ENCODE measurements at regions not wholly inside any gene's neighbourhood (a gene's known extent, or its start where the extent isn't known, plus 50 kb on each side); places are given as distances from the start of the nearest gene placed in this dataset.

DNA sequence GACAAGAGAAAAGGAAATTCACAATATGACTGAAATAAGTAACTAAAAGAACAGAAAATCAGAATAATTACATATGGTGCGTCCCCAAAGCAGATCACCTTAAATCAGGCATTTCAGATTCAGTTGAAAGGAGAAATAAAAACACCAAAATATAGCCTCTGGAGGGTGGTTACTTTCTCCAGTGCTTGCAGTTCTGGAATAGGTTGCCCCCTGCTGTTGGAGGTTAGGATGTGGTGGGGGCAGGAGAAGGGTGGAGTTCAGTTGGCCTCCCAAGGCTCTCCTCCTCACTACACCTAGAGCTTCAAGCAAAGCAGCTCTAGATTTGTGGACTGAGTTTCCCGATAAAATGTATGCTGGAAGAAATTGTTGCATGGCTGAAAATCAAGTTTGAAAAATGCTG lies 338.2 kb upstream of the TLE4 start:
- Histone ChIP-seq H3K4me1 (no peaks in the 10 kb centered on the region), H3K27me3 (no peaks in the 10 kb centered on the region), H3K4me3 (no peak overlapping the region), H3K36me3 (no peaks in the 10 kb centered on the region), H3K27ac (no peak overlapping the region), H3K9me3 (no peaks in the 10 kb centered on the region)
- no peak for DNase-seq
- intact Hi-C loops (cut with DNase I; ENCODE audit: low total_unique reads), result no loop called here
- in situ Hi-C loops (cut with MboI; ENCODE audit: low pct_ligation_motif_present in 1 of 4, low pct_unique_long_range_greater_than_20kb in 1 of 4, low sequenced_read_pairs in 3 of 4), result no loop called here
- no peak for TF ChIP-seq POLR2AphosphoS5 (IDR thresholded peaks at IDR 0.05)
- TF ChIP-seq, protein P1, sequence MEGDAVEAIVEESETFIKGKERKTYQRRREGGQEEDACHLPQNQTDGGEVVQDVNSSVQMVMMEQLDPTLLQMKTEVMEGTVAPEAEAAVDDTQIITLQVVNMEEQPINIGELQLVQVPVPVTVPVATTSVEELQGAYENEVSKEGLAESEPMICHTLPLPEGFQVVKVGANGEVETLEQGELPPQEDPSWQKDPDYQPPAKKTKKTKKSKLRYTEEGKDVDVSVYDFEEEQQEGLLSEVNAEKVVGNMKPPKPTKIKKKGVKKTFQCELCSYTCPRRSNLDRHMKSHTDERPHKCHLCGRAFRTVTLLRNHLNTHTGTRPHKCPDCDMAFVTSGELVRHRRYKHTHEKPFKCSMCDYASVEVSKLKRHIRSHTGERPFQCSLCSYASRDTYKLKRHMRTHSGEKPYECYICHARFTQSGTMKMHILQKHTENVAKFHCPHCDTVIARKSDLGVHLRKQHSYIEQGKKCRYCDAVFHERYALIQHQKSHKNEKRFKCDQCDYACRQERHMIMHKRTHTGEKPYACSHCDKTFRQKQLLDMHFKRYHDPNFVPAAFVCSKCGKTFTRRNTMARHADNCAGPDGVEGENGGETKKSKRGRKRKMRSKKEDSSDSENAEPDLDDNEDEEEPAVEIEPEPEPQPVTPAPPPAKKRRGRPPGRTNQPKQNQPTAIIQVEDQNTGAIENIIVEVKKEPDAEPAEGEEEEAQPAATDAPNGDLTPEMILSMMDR (IDR thresholded peaks at IDR 0.05), result peak in 1 of 5 experiments; percentile 9
- TF ChIP-seq EP300 (IDR thresholded peaks at IDR 0.05; ENCODE audit: low read depth), result no peak
- no peak for TF ChIP-seq POLR2A (IDR thresholded peaks at IDR 0.05)
- WGBS, 2 donors (ENCODE audit: low coverage in 1 of 2), result 87 to 94% methylated on average over 2 of the region's 2 CpGs

DNA sequence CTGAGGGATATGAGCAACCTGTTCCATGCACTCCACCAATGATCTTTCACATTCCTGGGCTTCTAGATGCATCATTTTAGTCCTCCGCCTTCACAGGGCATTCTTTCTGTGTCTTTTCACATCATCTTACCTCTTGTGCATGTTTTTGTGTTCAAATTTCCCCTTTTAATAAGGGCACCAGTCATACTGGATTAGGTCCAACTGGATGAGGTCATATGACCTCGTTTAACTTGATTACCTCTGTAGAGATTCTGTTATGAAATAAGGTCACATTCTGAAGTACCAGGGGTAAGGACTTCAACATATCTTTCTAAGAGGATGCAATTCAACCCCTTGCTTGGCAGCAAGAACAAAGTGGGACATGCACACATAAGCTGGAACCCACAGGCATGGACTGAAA lies 335.3 kb upstream of the TLE4 start:
- no peak for DNase-seq
- intact Hi-C loops (cut with DNase I; ENCODE audit: low total_unique reads), result no loop called here
- Histone ChIP-seq H3K4me3 (no peak overlapping the region), H3K36me3 (no peaks in the 10 kb centered on the region), H3K27me3 (no peaks in the 10 kb centered on the region), H3K27ac (no peak overlapping the region), H3K9me3 (no peaks in the 10 kb centered on the region), H3K4me1 (no peaks in the 10 kb centered on the region)
- in situ Hi-C loops (cut with MboI; ENCODE audit: low pct_ligation_motif_present in 1 of 4, low pct_unique_long_range_greater_than_20kb in 1 of 4, low sequenced_read_pairs in 3 of 4), result no loop called here
- TF ChIP-seq POLR2AphosphoS5 (IDR thresholded peaks at IDR 0.05) (no peak), EP300 (IDR thresholded peaks at IDR 0.05; ENCODE audit: low read depth) (no peak), POLR2A (IDR thresholded peaks at IDR 0.05) (no peak)
- TF ChIP-seq, protein P1 (IDR thresholded peaks at IDR 0.05), result no peak
- WGBS, 2 donors (ENCODE audit: low coverage in 1 of 2), result 43 to 45% methylated on average over 2 of the region's 2 CpGs

DNA sequence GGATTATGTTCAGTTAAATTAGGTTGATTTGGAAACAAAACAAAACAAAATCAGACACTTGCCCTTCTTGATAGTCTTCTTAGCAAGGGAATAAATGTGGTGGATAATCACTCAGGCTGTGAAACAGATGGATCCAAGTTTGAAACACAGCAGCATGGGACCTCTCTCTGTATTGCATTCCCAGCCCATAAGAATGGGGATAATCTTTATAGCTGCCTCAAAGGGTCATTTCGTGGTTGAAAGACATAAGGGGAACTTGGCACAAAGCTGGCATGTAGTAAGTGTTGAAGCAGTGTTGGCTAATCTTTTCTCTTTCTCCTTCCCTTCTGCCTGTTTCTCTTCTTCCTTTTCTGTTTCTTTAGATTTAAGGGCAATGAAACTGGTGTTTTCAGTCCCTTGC lies 333.9 kb upstream of the TLE4 start:
- Histone ChIP-seq H3K9me3 (no peaks in the 10 kb centered on the region), H3K36me3 (no peaks in the 10 kb centered on the region), H3K27ac (no peak overlapping the region), H3K27me3 (no peaks in the 10 kb centered on the region), H3K4me1 (no peaks in the 10 kb centered on the region), H3K4me3 (no peak overlapping the region)
- intact Hi-C loops (cut with DNase I; ENCODE audit: low total_unique reads) (no loop called here), in situ Hi-C loops (cut with MboI; ENCODE audit: low pct_ligation_motif_present in 1 of 4, low pct_unique_long_range_greater_than_20kb in 1 of 4, low sequenced_read_pairs in 3 of 4) (no loop called here)
- TF ChIP-seq POLR2AphosphoS5 (IDR thresholded peaks at IDR 0.05), result no peak
- TF ChIP-seq, protein P1 (IDR thresholded peaks at IDR 0.05), result no peak
- TF ChIP-seq POLR2A (IDR thresholded peaks at IDR 0.05), result no peak
- no peak for TF ChIP-seq EP300 (IDR thresholded peaks at IDR 0.05; ENCODE audit: low read depth)
- 48 to 50% methylated on average over 1 of the region's 1 CpG for WGBS, 2 donors (ENCODE audit: low coverage in 1 of 2)
- DNase-seq, result no peak

DNA sequence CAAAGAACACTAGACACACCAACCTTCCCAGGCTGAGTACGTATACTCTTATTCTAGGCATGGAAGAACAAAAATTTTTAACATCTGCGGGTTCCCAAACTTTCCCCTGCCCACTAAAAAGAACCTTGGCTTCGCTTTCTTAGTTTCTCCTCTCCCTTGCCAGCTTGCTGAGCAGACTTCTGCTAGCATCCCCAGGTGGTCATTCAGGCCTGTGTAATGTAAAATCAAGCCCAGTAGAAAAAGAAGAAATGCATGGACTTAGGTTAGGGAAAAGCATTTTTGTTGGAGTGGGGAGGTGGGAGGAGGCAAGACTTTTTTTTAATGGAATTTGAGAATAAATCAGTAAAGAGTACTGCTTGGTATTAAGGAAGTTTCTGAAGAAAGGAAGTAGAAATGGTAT lies 331.0 kb upstream of the TLE4 start:
- in situ Hi-C loops (cut with MboI; ENCODE audit: low pct_ligation_motif_present in 1 of 4, low pct_unique_long_range_greater_than_20kb in 1 of 4, low sequenced_read_pairs in 3 of 4) (no loop called here), intact Hi-C loops (cut with DNase I; ENCODE audit: low total_unique reads) (no loop called here)
- TF ChIP-seq POLR2A (IDR thresholded peaks at IDR 0.05) (no peak), EP300 (IDR thresholded peaks at IDR 0.05; ENCODE audit: low read depth) (no peak)
- TF ChIP-seq, protein P1 (IDR thresholded peaks at IDR 0.05), result no peak
- Histone ChIP-seq H3K36me3 (no peaks in the 10 kb centered on the region), H3K27ac (no peak overlapping the region), H3K9me3 (no peaks in the 10 kb centered on the region), H3K27me3 (no peaks in the 10 kb centered on the region), H3K4me1 (no peaks in the 10 kb centered on the region), H3K4me3 (no peak overlapping the region)
- 87 to 90% methylated on average over 3 of the region's 3 CpGs for WGBS, 2 donors (ENCODE audit: low coverage in 1 of 2)
- DNase-seq, result no peak

All from transverse colon (tissue), 4 donors.